HL-60/S4 treated with phorbol 12-myristate 13-acetate at 8.2 ng/mL for 4 days and 3 days (cell line): ENCODE measurements at regions not wholly inside any gene's neighbourhood (a gene's known extent, or its start where the extent isn't known, plus 50 kb on each side); places are given as distances from the start of the nearest gene placed in this dataset.

Experiments used
- in situ Hi-C: fragments of 300-500 bp; cut with MboI; formaldehyde crosslinking; loops from 2 replicates; pipeline ENCODE4 v1.15.0; 2022; ENCODE audit warnings: low sequenced_read_pairs

GRCh38 chr20:51889466-51889865 is 87.1 kb upstream of the SALL4 start:
- in situ Hi-C loops: no loop called here

- in situ Hi-C loops: no loop called here
Observed at GRCh38 chr20:51888291-51888690, 86.0 kb upstream of the SALL4 start.

- in situ Hi-C loops: no loop called here
Observed at GRCh38 chr20:51886891-51887608, 84.7 kb upstream of the SALL4 start.

GRCh38 chr20:51886341-51886740 is 84.0 kb upstream of the SALL4 start:
- in situ Hi-C loops: no loop called here

GRCh38 chr20:51884561-51884960 is 82.2 kb upstream of the SALL4 start:
- in situ Hi-C loops: no loop called here

- in situ Hi-C loops: no loop called here
Observed at GRCh38 chr20:51880188-51880587, 77.9 kb upstream of the SALL4 start.

- in situ Hi-C loops: no loop called here
Observed at GRCh38 chr20:51876313-51876940, 74.1 kb upstream of the SALL4 start.

- in situ Hi-C loops: no loop called here
Observed at GRCh38 chr20:51873652-51874051, 71.3 kb upstream of the SALL4 start.

- in situ Hi-C loops: no loop called here
Observed at GRCh38 chr20:51871943-51872342, 69.6 kb upstream of the SALL4 start.

GRCh38 chr20:51869002-51869401 is 66.7 kb upstream of the SALL4 start:
- in situ Hi-C loops: no loop called here

GRCh38 chr20:51867251-51867650 is 64.9 kb upstream of the SALL4 start:
- in situ Hi-C loops: no loop called here

- in situ Hi-C loops: no loop called here
Observed at GRCh38 chr20:51864967-51865366, 62.6 kb upstream of the SALL4 start.

- in situ Hi-C loops: no loop called here
Observed at GRCh38 chr20:51862796-51863195, 60.5 kb upstream of the SALL4 start.

GRCh38 chr20:51861726-51862466 is 59.6 kb upstream of the SALL4 start:
- in situ Hi-C loops: no loop called here

GRCh38 chr20:51860111-51860882 is 58.0 kb upstream of the SALL4 start:
- in situ Hi-C loops: no loop called here

GRCh38 chr20:51856432-51856831 is 54.1 kb upstream of the SALL4 start:
- in situ Hi-C loops: no loop called here

GRCh38 chr20:51854921-51855320 is 52.6 kb upstream of the SALL4 start:
- in situ Hi-C loops: no loop called here
